GM12864 (cell line): ENCODE measurements at regions not wholly inside any gene's neighbourhood (a gene's known extent, or its start where the extent isn't known, plus 50 kb on each side); places are given as distances from the start of the nearest gene placed in this dataset.

Experiments
- DNase-seq: peaks from one replicate; pipeline ENCODE4 v3.0.0-alpha.2; 2011; ENCODE audit warnings: low read depth
- H3K4me3 ChIP-seq: 2 replicates; pipeline ENCODE4 v1.5.1; 2011; ENCODE audit warnings: mild to moderate bottlenecking, low read depth, low read length, control low read depth
- TF ChIP-seq, protein P1 (sequence below): IDR thresholded peaks from 2 replicates; pipeline ENCODE4 v1.5.1; 2011; ENCODE audit warnings: low read depth, mild to moderate bottlenecking, moderate library complexity, low read length, control low read depth, inconsistent platforms; ENCODE audit errors: missing control alignments

- no peak overlapping the region for H3K4me3 ChIP-seq
- DNase-seq = no peak
- TF ChIP-seq, protein P1, sequence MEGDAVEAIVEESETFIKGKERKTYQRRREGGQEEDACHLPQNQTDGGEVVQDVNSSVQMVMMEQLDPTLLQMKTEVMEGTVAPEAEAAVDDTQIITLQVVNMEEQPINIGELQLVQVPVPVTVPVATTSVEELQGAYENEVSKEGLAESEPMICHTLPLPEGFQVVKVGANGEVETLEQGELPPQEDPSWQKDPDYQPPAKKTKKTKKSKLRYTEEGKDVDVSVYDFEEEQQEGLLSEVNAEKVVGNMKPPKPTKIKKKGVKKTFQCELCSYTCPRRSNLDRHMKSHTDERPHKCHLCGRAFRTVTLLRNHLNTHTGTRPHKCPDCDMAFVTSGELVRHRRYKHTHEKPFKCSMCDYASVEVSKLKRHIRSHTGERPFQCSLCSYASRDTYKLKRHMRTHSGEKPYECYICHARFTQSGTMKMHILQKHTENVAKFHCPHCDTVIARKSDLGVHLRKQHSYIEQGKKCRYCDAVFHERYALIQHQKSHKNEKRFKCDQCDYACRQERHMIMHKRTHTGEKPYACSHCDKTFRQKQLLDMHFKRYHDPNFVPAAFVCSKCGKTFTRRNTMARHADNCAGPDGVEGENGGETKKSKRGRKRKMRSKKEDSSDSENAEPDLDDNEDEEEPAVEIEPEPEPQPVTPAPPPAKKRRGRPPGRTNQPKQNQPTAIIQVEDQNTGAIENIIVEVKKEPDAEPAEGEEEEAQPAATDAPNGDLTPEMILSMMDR = no peak
Measured at GRCh38 chrX:78437621-78438020, 110.2 kb upstream of the CYSLTR1 start.

DNA sequence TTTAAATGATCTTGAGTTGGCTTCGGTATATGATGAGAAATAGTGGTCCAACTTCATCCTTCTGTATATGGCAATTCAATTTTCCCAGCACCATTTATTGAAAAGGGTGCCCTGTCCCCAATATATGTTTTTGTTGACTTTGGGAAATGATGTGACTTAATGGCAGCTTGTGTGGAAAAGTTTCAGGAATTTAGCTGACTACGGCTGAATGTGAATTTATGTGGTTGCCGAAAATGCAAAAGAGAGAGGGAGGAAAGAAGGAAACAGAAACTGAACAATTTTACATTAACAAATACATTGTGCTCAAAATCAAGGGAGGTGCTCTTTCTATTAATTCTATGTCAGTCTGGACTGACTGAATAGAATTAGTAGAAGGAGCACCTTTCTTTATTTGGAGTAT, 101.8 kb upstream of the CYSLTR1 start:
- TF ChIP-seq, protein P1 = no peak
- no peak for DNase-seq
- no peak overlapping the region for H3K4me3 ChIP-seq

GRCh38 chrX:78388663-78389062, 61.3 kb upstream of the CYSLTR1 start:
- TF ChIP-seq, protein P1 = no peak
- DNase-seq = no peak
- no peak overlapping the region for H3K4me3 ChIP-seq

DNA sequence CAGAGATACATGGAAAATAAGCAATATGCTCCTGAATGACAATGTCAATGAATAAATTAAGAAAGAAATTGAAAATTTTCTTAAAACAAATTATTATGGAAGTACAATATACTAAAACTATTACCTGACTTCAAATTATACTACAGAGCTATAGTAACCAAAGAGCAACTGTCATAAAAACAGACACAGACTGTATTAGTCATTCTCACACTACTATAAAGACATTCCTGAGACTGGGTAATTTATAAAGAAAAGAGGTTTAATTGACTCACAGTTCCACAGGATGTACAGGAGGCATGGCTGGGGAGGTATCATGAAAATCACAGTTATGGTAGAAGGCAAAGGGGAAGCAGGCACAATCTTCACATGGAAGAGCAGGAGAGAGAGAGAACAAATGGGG, 60.0 kb upstream of the CYSLTR1 start:
- TF ChIP-seq, protein P1 = no peak
- no peak for DNase-seq
- H3K4me3 ChIP-seq = no peak overlapping the region

DNA sequence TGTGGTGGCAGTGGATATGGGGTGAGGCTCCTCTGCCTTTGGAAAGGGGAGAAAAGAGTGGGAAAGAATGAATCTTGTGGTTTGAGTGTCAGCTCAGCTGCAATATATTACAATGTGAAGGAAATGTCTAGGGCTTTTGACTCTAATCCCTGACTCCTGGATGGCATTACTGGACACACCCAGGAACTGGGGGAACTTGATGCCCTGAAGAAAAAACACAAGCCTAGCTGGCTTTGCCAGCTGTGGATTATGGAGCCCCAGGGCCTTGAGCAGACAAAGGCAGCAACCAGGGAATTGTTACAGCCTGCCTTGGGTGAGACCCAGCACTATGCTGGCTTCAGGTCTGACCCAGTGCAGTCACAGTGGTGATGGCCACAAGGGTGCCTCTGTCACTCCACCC, 57.1 kb upstream of the CYSLTR1 start:
- no peak for DNase-seq
- H3K4me3 ChIP-seq = no peak overlapping the region
- TF ChIP-seq, protein P1 = no peak

GRCh38 chrX:78383594-78383993, 56.2 kb upstream of the CYSLTR1 start:
- TF ChIP-seq, protein P1 = no peak
- DNase-seq = no peak
- no peak overlapping the region for H3K4me3 ChIP-seq

- TF ChIP-seq, protein P1 = no peak
- no peak overlapping the region for H3K4me3 ChIP-seq
- no peak for DNase-seq
Measured at GRCh38 chrX:78378476-78379115, 51.2 kb upstream of the CYSLTR1 start.
